ENCODE measurements at regions not wholly inside any gene's neighbourhood (a gene's known extent, or its start where the extent isn't known, plus 50 kb on each side); places are given as distances from the start of the nearest gene placed in this dataset.

- Mint-ChIP-seq H3K9me3 (ENCODE audit: unreplicated experiment) (peaks cover 1% of the 10 kb centered on the region), H3K27me3 (ENCODE audit: unreplicated experiment) (no peaks in the 10 kb centered on the region)
- no peak for DNase-seq
Observed at GRCh38 chr5:120907953-120908352, 443.9 kb downstream of the PRR16 start.

GRCh38 chr5:120910629-120911028, 446.5 kb downstream of the PRR16 start:
- Mint-ChIP-seq H3K36me3 (ENCODE audit: unreplicated experiment) (no peaks in the 10 kb centered on the region), H3K27ac (ENCODE audit: unreplicated experiment) (no peak overlapping the region), H3K27me3 (ENCODE audit: unreplicated experiment) (no peaks in the 10 kb centered on the region), H3K4me3 (ENCODE audit: unreplicated experiment) (no peak overlapping the region), H3K9me3 (ENCODE audit: unreplicated experiment) (peaks cover 1% of the 10 kb centered on the region), H3K4me1 (ENCODE audit: low read depth, unreplicated experiment) (peaks cover 3% of the 10 kb centered on the region)
- DNase-seq = no peak
- TF ChIP-seq CTCF (IDR thresholded peaks at IDR 0.05; ENCODE audit: partially characterized antibody, unreplicated experiment) = no peak

More at GRCh38 chr5:120907953-120908352, 443.9 kb downstream of the PRR16 start:
- no peaks in the 10 kb centered on the region for H3K36me3 Mint-ChIP-seq (ENCODE audit: unreplicated experiment)
- no peak overlapping the region for H3K27ac Mint-ChIP-seq (ENCODE audit: unreplicated experiment)
- TF ChIP-seq CTCF (IDR thresholded peaks at IDR 0.05; ENCODE audit: partially characterized antibody, unreplicated experiment) = no peak
- no peak overlapping the region for H3K4me3 Mint-ChIP-seq (ENCODE audit: unreplicated experiment)
- no peaks in the 10 kb centered on the region for H3K4me1 Mint-ChIP-seq (ENCODE audit: low read depth, unreplicated experiment)

- no peak for TF ChIP-seq CTCF (IDR thresholded peaks at IDR 0.05; ENCODE audit: partially characterized antibody, unreplicated experiment)
- Mint-ChIP-seq H3K27me3 (ENCODE audit: unreplicated experiment) (no peaks in the 10 kb centered on the region), H3K36me3 (ENCODE audit: unreplicated experiment) (no peaks in the 10 kb centered on the region), H3K4me1 (ENCODE audit: low read depth, unreplicated experiment) (peaks cover 3% of the 10 kb centered on the region), H3K27ac (ENCODE audit: unreplicated experiment) (no peak overlapping the region), H3K9me3 (ENCODE audit: unreplicated experiment) (peaks cover 1% of the 10 kb centered on the region), H3K4me3 (ENCODE audit: unreplicated experiment) (no peak overlapping the region)
- DNase-seq = no peak
Observed at GRCh38 chr5:120913396-120913795, 449.3 kb downstream of the PRR16 start.

GRCh38 chr5:120917214-120917758, 453.2 kb downstream of the PRR16 start:
- no peaks in the 10 kb centered on the region for H3K9me3 Mint-ChIP-seq (ENCODE audit: unreplicated experiment)
- H3K36me3 Mint-ChIP-seq (ENCODE audit: unreplicated experiment) = no peaks in the 10 kb centered on the region
- no peak for DNase-seq
- TF ChIP-seq CTCF (IDR thresholded peaks at IDR 0.05; ENCODE audit: partially characterized antibody, unreplicated experiment) = no peak
- H3K4me3 Mint-ChIP-seq (ENCODE audit: unreplicated experiment) = no peak overlapping the region
- no peak overlapping the region for H3K27ac Mint-ChIP-seq (ENCODE audit: unreplicated experiment)
- H3K27me3 Mint-ChIP-seq (ENCODE audit: unreplicated experiment) = no peaks in the 10 kb centered on the region
- peaks cover 3% of the 10 kb centered on the region for H3K4me1 Mint-ChIP-seq (ENCODE audit: low read depth, unreplicated experiment)

GRCh38 chr5:120919017-120919416, 454.9 kb downstream of the PRR16 start:
- Mint-ChIP-seq H3K36me3 (ENCODE audit: unreplicated experiment) (no peaks in the 10 kb centered on the region), H3K9me3 (ENCODE audit: unreplicated experiment) (no peaks in the 10 kb centered on the region), H3K4me1 (ENCODE audit: low read depth, unreplicated experiment) (no peaks in the 10 kb centered on the region), H3K27ac (ENCODE audit: unreplicated experiment) (no peak overlapping the region), H3K4me3 (ENCODE audit: unreplicated experiment) (no peak overlapping the region), H3K27me3 (ENCODE audit: unreplicated experiment) (no peaks in the 10 kb centered on the region)
- TF ChIP-seq CTCF (IDR thresholded peaks at IDR 0.05; ENCODE audit: partially characterized antibody, unreplicated experiment) = no peak
- no peak for DNase-seq

All from glutamatergic neuron (in vitro differentiated cells).